Thyroid gland (tissue), 4 donors: ENCODE measurements at regions not wholly inside any gene's neighbourhood (a gene's known extent, or its start where the extent isn't known, plus 50 kb on each side); places are given as distances from the start of the nearest gene placed in this dataset.

ENCODE experiments used
- CTCF ChIP-seq, 6 experiments: fragments of 200-600 bp in 3 of 6; fragments of 450-650 bp in 3 of 6; sonication (generic) in 3 of 6; IDR thresholded peaks; one replicate each; pipeline ENCODE4 v1.5.1; 2016 to 2019; ENCODE audit warnings: antibody characterized with exemption in 6 of 6, mild to moderate bottlenecking in 2 of 6, inconsistent platforms in 1 of 6, moderate library complexity in 1 of 6
- POLR2A ChIP-seq, 2 donors: fragments of 450-650 bp; IDR thresholded peaks; one replicate each; pipeline ENCODE4 v1.6.1; 2017; ENCODE audit warnings: antibody characterized with exemption in 2 of 2, mild to moderate bottlenecking in 2 of 2, moderate library complexity in 1 of 2

GRCh38 chr12:61232040-61232439, 1028.2 kb upstream of the USP15 start:
- no peak for TF ChIP-seq CTCF (IDR thresholded peaks at IDR 0.05)
- TF ChIP-seq POLR2A (IDR thresholded peaks at IDR 0.05) = no peak
